ENCODE measurements at regions not wholly inside any gene's neighbourhood (a gene's known extent, or its start where the extent isn't known, plus 50 kb on each side); places are given as distances from the start of the nearest gene placed in this dataset.

DNA sequence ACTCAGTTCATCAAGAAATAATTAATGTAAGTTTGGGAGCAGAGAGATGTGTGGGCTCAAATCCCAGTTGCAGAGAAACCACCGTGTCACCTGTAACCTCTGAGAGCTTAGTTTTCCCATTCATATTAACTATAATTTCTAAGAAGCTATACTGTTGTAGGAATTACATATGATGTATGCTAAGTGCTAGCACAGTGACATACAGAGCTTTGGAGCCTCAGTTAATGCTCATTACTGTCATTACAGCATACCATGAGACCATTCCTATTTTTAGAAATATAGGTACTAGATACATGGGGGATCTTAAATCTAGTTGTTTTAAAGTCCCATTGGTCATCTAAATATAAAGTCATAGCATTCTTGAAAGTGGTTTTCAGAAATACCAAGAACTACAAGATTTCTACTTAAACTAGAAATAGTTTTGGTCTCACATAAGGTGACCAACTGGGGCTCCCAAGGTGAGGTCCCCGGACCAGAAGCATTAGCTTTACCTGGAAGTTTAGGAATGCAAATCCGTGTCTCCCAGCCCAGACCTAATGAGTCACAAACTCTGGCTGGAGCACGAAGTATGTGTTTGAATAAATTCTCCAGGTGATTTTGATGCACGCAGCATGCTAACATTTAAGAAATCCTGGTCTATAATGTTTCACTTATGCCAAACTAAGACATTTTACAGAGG, 144.6 kb downstream of the LACC1 start:
- Mint-ChIP-seq H3K4me3 (no peak overlapping the region), H3K36me3 (ENCODE audit: low read depth) (no peaks in the 10 kb centered on the region), H3K27me3 (ENCODE audit: low read depth) (no peaks in the 10 kb centered on the region), H3K27ac (ENCODE audit: unreplicated experiment) (no peak overlapping the region), H3K4me1 (no peaks in the 10 kb centered on the region), H3K9me3 (peaks cover 2% of the 10 kb centered on the region)
- TF ChIP-seq, protein P1, sequence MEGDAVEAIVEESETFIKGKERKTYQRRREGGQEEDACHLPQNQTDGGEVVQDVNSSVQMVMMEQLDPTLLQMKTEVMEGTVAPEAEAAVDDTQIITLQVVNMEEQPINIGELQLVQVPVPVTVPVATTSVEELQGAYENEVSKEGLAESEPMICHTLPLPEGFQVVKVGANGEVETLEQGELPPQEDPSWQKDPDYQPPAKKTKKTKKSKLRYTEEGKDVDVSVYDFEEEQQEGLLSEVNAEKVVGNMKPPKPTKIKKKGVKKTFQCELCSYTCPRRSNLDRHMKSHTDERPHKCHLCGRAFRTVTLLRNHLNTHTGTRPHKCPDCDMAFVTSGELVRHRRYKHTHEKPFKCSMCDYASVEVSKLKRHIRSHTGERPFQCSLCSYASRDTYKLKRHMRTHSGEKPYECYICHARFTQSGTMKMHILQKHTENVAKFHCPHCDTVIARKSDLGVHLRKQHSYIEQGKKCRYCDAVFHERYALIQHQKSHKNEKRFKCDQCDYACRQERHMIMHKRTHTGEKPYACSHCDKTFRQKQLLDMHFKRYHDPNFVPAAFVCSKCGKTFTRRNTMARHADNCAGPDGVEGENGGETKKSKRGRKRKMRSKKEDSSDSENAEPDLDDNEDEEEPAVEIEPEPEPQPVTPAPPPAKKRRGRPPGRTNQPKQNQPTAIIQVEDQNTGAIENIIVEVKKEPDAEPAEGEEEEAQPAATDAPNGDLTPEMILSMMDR (conservative IDR thresholded peaks at IDR 0.05): no peak
- DNase-seq (ENCODE audit: low read depth, low spot score): no peak

DNA sequence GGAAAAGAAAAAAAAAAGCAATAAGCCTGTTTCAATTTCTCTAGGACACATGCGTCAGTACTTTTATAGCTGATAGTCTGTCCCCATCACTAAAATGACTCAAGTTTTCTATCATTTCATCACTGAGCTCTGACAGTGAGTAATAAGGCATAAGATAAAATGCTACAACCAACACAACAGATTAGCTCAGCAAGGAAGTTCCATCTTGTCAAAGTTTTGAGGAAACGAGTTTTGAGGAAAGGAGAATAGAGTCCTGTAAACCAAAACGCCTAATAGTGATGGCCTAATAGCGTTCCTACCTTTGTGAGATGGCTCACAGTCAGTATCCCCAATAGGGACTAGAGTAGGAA, 145.1 kb downstream of the LACC1 start:
- TF ChIP-seq, protein P1 (conservative IDR thresholded peaks at IDR 0.05): no peak
- Mint-ChIP-seq H3K27me3 (ENCODE audit: low read depth) (no peaks in the 10 kb centered on the region), H3K4me1 (no peaks in the 10 kb centered on the region), H3K27ac (ENCODE audit: unreplicated experiment) (no peak overlapping the region), H3K4me3 (no peak overlapping the region), H3K36me3 (ENCODE audit: low read depth) (no peaks in the 10 kb centered on the region), H3K9me3 (peaks cover 2% of the 10 kb centered on the region)
- DNase-seq (ENCODE audit: low read depth, low spot score): no peak

DNA sequence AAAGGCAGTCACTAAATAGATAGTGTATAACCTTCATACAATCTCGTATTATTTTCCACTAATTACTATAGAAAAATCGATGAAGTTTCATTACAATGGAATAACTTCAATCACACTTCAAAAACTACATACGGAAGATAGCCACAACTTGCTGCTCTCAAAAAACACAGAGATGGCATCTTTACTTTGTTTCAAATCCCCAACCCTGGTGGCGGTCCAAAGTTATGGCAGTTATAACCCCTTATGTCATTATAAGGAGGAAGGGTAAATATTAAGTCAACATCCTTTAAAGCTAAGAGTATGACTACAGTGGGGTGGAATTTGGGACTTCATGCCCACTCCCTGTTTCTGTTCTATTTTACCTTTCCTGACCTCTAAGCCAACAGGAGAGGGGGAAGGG, 146.5 kb downstream of the LACC1 start:
- Mint-ChIP-seq H3K4me3 (no peak overlapping the region), H3K9me3 (peaks cover 2% of the 10 kb centered on the region), H3K27ac (ENCODE audit: unreplicated experiment) (no peak overlapping the region), H3K27me3 (ENCODE audit: low read depth) (no peaks in the 10 kb centered on the region), H3K36me3 (ENCODE audit: low read depth) (no peaks in the 10 kb centered on the region), H3K4me1 (no peaks in the 10 kb centered on the region)
- no peak for DNase-seq (ENCODE audit: low read depth, low spot score)
- TF ChIP-seq, protein P1 (conservative IDR thresholded peaks at IDR 0.05): no peak

DNA sequence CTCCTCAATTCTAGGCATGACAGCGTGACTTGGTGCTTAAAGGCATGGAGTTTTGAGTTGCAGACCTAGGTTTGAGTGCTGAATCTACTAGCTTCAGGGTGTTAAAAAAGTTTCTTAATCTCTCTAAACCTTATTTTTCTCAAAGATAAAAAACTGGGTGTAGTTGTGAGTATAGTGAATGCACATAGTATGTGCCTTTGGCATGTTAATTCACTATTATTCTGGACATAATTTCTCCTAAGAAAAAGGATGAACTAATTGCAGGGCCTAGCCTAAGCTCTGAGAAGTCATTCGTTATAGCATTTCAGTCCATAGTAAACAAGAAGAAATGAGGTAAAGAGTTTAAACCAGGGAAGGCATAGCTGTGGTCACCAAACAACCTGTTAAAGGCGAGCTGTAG, 149.0 kb downstream of the LACC1 start:
- Mint-ChIP-seq H3K4me1 (no peaks in the 10 kb centered on the region), H3K4me3 (no peak overlapping the region), H3K36me3 (ENCODE audit: low read depth) (no peaks in the 10 kb centered on the region), H3K9me3 (peaks cover 2% of the 10 kb centered on the region), H3K27me3 (ENCODE audit: low read depth) (no peaks in the 10 kb centered on the region), H3K27ac (ENCODE audit: unreplicated experiment) (no peak overlapping the region)
- DNase-seq (ENCODE audit: low read depth, low spot score): no peak
- TF ChIP-seq, protein P1 (conservative IDR thresholded peaks at IDR 0.05): no peak

DNA sequence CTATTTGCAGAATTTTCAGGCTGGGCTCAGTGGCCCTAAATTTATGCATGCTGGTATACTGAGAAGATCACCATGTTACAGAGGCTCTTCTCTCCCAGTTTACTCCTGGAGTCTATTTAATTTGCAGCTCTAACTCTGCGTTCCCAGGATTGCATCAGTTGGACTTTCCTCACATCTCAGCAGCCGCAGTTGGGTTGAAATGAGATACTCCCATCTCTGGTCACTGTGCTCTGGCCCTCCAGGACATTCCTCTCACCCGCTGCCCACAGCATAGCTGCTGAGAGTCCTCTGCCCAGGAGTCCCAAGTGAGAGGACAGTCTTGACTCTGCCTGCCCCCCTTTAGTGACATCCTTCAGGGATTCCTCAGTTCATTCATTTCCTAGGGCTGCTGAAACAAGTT, 150.9 kb downstream of the LACC1 start:
- Mint-ChIP-seq H3K9me3 (peaks cover 3% of the 10 kb centered on the region), H3K4me1 (peaks cover 8% of the 10 kb centered on the region), H3K27me3 (ENCODE audit: low read depth) (no peaks in the 10 kb centered on the region), H3K4me3 (no peak overlapping the region), H3K36me3 (ENCODE audit: low read depth) (peaks cover under 1% of the 10 kb centered on the region), H3K27ac (ENCODE audit: unreplicated experiment) (no peak overlapping the region)
- DNase-seq (ENCODE audit: low read depth, low spot score): no peak
- TF ChIP-seq, protein P1 (conservative IDR thresholded peaks at IDR 0.05): no peak
